Coronary artery (tissue), 2 donors: ENCODE measurements at regions not wholly inside any gene's neighbourhood (a gene's known extent, or its start where the extent isn't known, plus 50 kb on each side); places are given as distances from the start of the nearest gene placed in this dataset.

Experiments used
- DNase-seq: peaks from one replicate; pipeline ENCODE4 v3.0.0-alpha.2; 2017; ENCODE audit warnings: low spot score
- H3K27ac ChIP-seq, 2 donors: fragments of 200-600 bp; sonication (generic); one replicate each; pipeline ENCODE4 v1.5.1; 2016 to 2019
- H3K4me3 ChIP-seq: fragments of 200-600 bp; sonication (generic); 2 replicates; pipeline ENCODE4 v1.5.1; 2016; ENCODE audit warnings: mild to moderate bottlenecking, moderate library complexity
- CTCF ChIP-seq: fragments of 200-600 bp; sonication (generic); IDR thresholded peaks from one replicate; pipeline ENCODE4 v1.5.1; 2019; ENCODE audit warnings: antibody characterized with exemption

GRCh38 chr9:82115331-82115730, 126.8 kb downstream of the SPATA31D1 start:
- TF ChIP-seq CTCF, result no peak
- Histone ChIP-seq H3K4me3 (no peak overlapping the region), H3K27ac (no peak overlapping the region)
- DNase-seq, result no peak

DNA sequence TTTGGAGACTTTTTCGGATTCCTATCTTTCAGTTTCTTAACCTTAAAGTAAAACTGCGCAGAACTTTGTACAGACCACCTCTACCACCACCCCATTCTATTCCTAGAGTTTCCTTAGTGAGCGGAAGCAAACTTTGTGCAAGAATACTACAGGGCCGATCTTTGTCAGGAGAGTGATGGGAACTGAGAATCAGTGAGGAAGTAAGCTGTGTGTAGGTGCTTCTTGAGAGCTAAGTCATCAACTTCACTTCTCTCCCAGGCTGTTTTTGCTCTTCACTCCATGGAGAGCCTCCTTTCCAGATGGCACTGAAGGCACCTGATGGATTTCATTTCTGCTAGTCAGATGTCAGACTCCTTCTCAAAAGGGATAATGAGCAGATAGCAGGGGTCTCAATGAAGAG, 127.3 kb downstream of the SPATA31D1 start:
- TF ChIP-seq CTCF, result no peak
- no peak overlapping the region for H3K27ac ChIP-seq
- H3K4me3 ChIP-seq, result no peak overlapping the region
- no peak for DNase-seq

DNA sequence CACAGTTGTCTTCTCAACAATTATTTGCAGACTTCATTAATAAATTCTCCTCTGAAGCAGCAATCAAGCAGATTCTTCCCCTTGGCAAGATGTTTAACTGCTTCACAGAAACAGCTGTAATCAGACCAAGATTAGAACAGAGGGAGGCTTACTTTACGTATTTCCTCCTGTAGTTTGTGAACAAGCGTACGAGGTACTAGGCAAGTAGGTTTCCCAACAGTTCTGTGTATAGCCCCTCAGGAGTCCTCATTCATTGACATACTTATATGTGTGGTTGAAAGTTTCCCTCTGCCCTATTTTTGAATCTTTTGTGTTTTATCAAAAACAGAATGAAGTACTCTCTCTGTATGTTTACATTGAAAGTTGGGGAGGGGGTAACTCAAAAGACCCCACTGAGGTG, 128.0 kb downstream of the SPATA31D1 start:
- H3K27ac ChIP-seq, result no peak overlapping the region
- DNase-seq, result no peak
- TF ChIP-seq CTCF, result no peak
- no peak overlapping the region for H3K4me3 ChIP-seq

DNA sequence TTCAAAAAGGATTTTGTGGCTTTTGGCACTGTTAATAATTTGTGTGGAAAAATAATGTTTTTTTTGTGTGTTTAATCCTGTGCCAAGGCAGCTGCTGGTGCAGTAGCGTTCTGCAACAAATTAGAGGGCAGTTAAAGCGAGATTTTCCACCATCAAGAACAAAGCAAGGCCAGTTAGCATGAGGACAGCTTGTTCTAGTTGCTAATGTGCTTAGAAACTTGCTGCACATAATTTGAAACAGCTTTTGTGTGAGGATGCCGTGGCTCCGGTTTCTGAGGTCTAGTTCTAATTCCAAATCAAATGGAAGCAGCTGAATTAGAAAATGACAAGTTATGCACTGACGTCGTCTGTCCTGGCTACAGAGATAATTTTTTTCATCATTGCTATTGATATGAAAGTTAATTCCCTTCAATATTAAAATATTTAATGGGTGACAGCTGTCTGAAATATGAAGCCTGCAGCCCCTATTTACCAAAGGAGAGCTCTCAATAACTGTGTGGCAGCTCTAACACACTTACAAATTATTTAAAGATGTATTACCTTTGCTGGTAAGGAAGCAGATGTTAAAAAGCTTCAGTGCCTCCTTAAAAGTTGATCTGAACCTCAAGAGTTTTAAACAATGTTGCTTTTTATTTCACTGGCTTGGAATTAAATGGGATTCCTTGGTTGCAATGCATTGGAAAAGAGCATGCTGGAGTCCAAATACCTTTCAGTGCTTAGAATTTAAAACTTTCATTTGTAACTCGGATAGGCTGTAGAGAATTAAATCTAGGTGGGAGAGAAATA, 128.6 kb downstream of the SPATA31D1 start:
- Histone ChIP-seq H3K4me3 (no peak overlapping the region), H3K27ac (no peak overlapping the region)
- no peak for DNase-seq

GRCh38 chr9:82122731-82123130, 134.2 kb downstream of the SPATA31D1 start:
- Histone ChIP-seq H3K27ac (no peak overlapping the region), H3K4me3 (no peak overlapping the region)
- no peak for DNase-seq
- TF ChIP-seq CTCF, result no peak

More for the DNA sequence above, 128.6 kb downstream of the SPATA31D1 start:
- TF ChIP-seq CTCF, result no peak

DNA sequence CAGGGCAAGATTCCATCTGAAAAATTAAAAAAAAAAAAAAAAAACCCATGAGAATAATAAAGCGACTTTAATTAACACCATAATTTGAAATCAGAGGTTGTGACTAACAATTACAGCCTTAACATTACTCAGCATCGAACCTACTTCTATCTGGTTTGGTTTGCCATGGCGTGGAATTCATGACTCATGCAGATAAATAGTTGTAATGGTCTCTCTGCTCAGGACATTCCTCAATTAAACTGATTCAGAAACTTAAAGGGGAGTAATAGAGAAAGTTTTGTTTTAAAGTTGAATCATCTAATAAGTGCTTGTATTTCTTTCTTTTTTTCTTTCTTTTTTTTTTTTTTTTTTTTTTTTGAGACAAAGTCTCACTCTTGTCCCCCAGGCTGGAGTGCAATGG, 135.5 kb downstream of the SPATA31D1 start:
- DNase-seq, result no peak
- no peak overlapping the region for H3K27ac ChIP-seq
- no peak for TF ChIP-seq CTCF
- H3K4me3 ChIP-seq, result no peak overlapping the region

- H3K4me3 ChIP-seq, result no peak overlapping the region
- no peak overlapping the region for H3K27ac ChIP-seq
- no peak for DNase-seq
- no peak for TF ChIP-seq CTCF
Observed at GRCh38 chr9:82126256-82126655, 137.7 kb downstream of the SPATA31D1 start.
